ENCODE measurements at regions not wholly inside any gene's neighbourhood (a gene's known extent, or its start where the extent isn't known, plus 50 kb on each side); places are given as distances from the start of the nearest gene placed in this dataset.

DNA sequence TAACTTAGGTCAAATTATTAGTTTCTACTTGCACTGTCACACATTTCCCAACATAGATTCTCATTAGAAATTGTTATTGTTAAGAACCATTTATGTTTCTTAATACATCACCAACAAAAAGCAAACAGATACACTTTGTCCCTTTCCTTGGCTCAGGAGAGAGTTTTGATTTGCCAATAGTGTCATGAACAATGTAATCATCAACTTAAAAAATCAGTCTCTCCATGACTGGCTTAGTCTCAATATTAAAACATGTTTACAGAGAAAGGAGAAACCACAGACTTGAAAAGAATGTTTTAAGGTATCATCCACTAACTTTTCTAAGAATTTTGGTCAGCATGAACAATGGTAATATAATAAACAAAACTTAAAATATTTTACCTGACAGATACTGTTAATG is 416.5 kb upstream of the KCNH7 start:
- no peaks in the 10 kb centered on the region for H3K36me3 Mint-ChIP-seq

GRCh38 chr2:163253621-163254285 is 415.2 kb upstream of the KCNH7 start:
- Mint-ChIP-seq H3K36me3 (no peaks in the 10 kb centered on the region), H3K27ac (no peak overlapping the region), H3K4me1 (no peaks in the 10 kb centered on the region), H3K27me3 (ENCODE audit: low read depth in 3 of 3) (peaks cover 0 to 2% (median 1%) of the 10 kb centered on the region in 3 donors), H3K9me3 (peaks cover 3 to 24% (median 10%) of the 10 kb centered on the region in 6 donors), H3K4me3 (no peak overlapping the region)
- no peak for DNase-seq

More for the DNA sequence above, 416.5 kb upstream of the KCNH7 start:
- peaks cover 0 to 2% (median 1%) of the 10 kb centered on the region in 3 donors for H3K27me3 Mint-ChIP-seq (ENCODE audit: low read depth in 3 of 3)
- no peaks in the 10 kb centered on the region for H3K4me1 Mint-ChIP-seq
- H3K27ac Mint-ChIP-seq = no peak overlapping the region
- peaks cover 3 to 27% (median 11%) of the 10 kb centered on the region in 6 donors for H3K9me3 Mint-ChIP-seq
- no peak for DNase-seq
- no peak overlapping the region for H3K4me3 Mint-ChIP-seq

DNA sequence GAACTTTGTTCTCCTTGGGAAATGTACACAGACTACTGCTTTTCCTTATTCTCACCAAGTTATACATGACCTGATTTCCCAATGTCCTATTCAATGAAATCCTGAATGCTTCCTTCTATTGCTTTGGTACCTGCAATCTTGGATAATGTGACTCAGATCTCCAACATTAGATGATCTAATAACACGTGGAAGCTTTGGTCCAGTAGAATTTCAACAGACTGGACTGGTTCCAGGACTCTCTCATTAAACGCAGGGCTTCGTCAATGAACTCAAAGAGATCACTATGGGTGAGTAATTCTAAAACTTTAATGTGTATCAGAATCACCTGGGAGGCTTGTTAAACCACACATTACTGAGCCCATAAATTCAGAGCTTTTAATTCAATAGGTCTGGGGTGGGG is 413.6 kb upstream of the KCNH7 start:
- no peak for DNase-seq
- peaks cover 3 to 25% (median 12%) of the 10 kb centered on the region in 6 donors for H3K9me3 Mint-ChIP-seq
- no peaks in the 10 kb centered on the region for H3K4me1 Mint-ChIP-seq
- no peak overlapping the region for H3K27ac Mint-ChIP-seq
- no peak overlapping the region for H3K4me3 Mint-ChIP-seq
- peaks cover 0 to 4% (median 0%) of the 10 kb centered on the region in 3 donors for H3K36me3 Mint-ChIP-seq
- H3K27me3 Mint-ChIP-seq (ENCODE audit: low read depth in 3 of 3) = peaks cover 0 to 2% (median 1%) of the 10 kb centered on the region in 3 donors

GRCh38 chr2:163248376-163249253 is 410.0 kb upstream of the KCNH7 start:
- H3K27ac Mint-ChIP-seq = no peak overlapping the region
- no peaks in the 10 kb centered on the region for H3K4me1 Mint-ChIP-seq
- no peak overlapping the region for H3K4me3 Mint-ChIP-seq
- no peak for DNase-seq
- peaks cover 0 to 4% (median 0%) of the 10 kb centered on the region in 3 donors for H3K36me3 Mint-ChIP-seq
- H3K27me3 Mint-ChIP-seq (ENCODE audit: low read depth in 3 of 3) = peaks cover 0 to 2% (median 1%) of the 10 kb centered on the region in 3 donors
- peaks cover 3 to 23% (median 8%) of the 10 kb centered on the region in 6 donors for H3K9me3 Mint-ChIP-seq

GRCh38 chr2:163247847-163248220 is 409.3 kb upstream of the KCNH7 start:
- H3K36me3 Mint-ChIP-seq = peaks cover 0 to 4% (median 0%) of the 10 kb centered on the region in 3 donors
- H3K27me3 Mint-ChIP-seq (ENCODE audit: low read depth in 3 of 3) = peaks cover 0 to 2% (median 1%) of the 10 kb centered on the region in 3 donors
- no peaks in the 10 kb centered on the region for H3K4me1 Mint-ChIP-seq
- no peak for DNase-seq
- no peak overlapping the region for H3K4me3 Mint-ChIP-seq
- H3K9me3 Mint-ChIP-seq = peaks cover 2 to 26% (median 7%) of the 10 kb centered on the region in 6 donors
- H3K27ac Mint-ChIP-seq = no peak overlapping the region

- H3K4me1 Mint-ChIP-seq = no peaks in the 10 kb centered on the region
- H3K4me3 Mint-ChIP-seq = no peak overlapping the region
- peaks cover 0 to 2% (median 1%) of the 10 kb centered on the region in 3 donors for H3K27me3 Mint-ChIP-seq (ENCODE audit: low read depth in 3 of 3)
Observed at GRCh38 chr2:163247156-163247846, 408.7 kb upstream of the KCNH7 start.

DNA sequence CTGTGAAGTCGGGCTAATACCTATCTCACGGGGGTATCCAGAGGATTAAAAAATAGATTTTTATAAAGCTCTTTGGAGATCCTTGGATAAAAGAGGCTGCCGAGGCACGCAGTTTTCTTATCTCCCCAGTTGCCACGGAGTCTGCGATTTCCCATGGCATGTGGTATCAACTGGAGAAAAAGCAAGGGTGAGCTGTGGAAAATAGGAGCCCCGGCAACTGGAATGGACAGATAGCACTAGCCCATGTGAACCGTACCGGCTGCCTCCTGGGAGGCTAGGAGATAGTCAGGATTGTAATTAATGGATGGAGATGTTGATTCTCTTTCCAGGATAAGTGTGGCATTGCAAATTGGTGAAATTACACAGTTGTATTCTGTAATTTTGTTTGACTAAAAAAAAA is 407.6 kb upstream of the KCNH7 start:
- H3K4me3 Mint-ChIP-seq = no peak overlapping the region
- no peak overlapping the region for H3K27ac Mint-ChIP-seq
- no peaks in the 10 kb centered on the region for H3K4me1 Mint-ChIP-seq
- H3K27me3 Mint-ChIP-seq (ENCODE audit: low read depth in 3 of 3) = no peaks in the 10 kb centered on the region
- no peak for DNase-seq
- H3K36me3 Mint-ChIP-seq = peaks cover 0 to 4% (median 0%) of the 10 kb centered on the region in 3 donors
- H3K9me3 Mint-ChIP-seq = peaks cover 0 to 31% (median 10%) of the 10 kb centered on the region in 6 donors

More at GRCh38 chr2:163247156-163247846, 408.7 kb upstream of the KCNH7 start:
- no peak overlapping the region for H3K27ac Mint-ChIP-seq
- peaks cover 0 to 4% (median 0%) of the 10 kb centered on the region in 3 donors for H3K36me3 Mint-ChIP-seq
- peaks cover 2 to 24% (median 7%) of the 10 kb centered on the region in 6 donors for H3K9me3 Mint-ChIP-seq
- no peak for DNase-seq

DNA sequence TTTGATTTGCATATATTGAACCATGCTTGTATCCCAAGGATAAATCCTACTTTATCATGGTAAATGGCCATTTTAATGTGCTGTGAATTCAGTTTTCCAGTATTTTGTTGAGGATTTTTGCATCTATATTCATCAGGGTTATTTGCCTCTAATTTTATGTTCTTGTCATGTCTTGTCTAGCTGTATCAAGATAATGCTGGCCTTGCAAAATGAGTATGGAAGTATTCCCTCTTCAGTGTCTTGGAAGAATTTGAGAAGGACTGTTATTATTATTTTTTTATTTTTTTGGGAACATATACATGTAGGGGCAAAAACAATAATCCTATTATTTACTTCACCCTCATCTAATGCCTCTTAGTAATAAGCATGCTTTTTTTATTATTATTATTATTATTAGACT is 398.0 kb upstream of the KCNH7 start:
- peaks cover 9 to 74% (median 30%) of the 10 kb centered on the region in 6 donors for H3K9me3 Mint-ChIP-seq
- H3K27me3 Mint-ChIP-seq (ENCODE audit: low read depth in 3 of 3) = peaks cover 0 to 3% (median 1%) of the 10 kb centered on the region in 3 donors
- no peaks in the 10 kb centered on the region for H3K4me1 Mint-ChIP-seq
- no peak overlapping the region for H3K27ac Mint-ChIP-seq
- H3K4me3 Mint-ChIP-seq = no peak overlapping the region
- no peak for DNase-seq
- H3K36me3 Mint-ChIP-seq = no peaks in the 10 kb centered on the region

DNA sequence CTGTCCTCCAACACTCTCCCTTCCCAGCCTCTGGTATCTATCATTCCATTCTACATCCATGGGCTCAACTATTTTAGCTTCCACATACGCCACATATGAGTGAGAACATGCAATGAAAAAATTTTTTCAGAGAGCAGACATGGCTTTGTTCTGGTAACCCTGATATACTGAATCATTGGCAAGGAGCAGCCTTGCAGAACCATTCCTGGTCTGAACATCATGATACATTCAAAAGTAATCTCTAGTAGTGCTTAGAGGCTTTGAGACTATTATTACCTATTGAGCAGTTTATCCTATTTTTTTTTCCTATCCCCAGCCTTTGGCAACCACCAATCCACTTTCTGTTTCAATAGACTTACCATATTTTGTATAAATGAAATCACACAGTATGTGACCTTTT is 393.1 kb upstream of the KCNH7 start:
- Mint-ChIP-seq H3K4me1 (no peaks in the 10 kb centered on the region), H3K27ac (no peak overlapping the region), H3K9me3 (peaks cover 2 to 50% (median 14%) of the 10 kb centered on the region in 6 donors), H3K4me3 (no peak overlapping the region), H3K36me3 (no peaks in the 10 kb centered on the region), H3K27me3 (ENCODE audit: low read depth in 3 of 3) (peaks cover 0 to 2% (median 1%) of the 10 kb centered on the region in 3 donors)
- DNase-seq = no peak

DNA sequence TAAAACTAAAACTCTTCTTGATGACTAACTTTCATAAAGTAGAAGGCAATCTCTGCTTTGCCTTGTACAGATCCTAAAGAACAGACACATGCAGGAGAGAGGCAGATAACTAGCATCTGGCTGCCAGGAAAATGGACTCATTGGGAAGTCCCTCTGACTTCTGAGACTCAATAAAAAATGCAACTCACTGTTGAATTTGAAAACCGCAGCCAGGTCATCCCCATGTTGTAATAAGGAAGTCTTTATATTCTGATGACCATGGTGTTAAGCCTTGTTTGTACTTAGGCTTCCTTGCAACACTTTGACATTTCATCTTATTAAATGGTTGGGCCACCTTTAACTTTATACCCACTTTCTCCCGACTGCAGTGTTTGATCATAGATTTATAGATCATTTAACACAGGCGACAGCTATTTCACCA is 375.1 kb upstream of the KCNH7 start:
- Mint-ChIP-seq H3K27me3 (ENCODE audit: low read depth in 3 of 3) (no peaks in the 10 kb centered on the region), H3K27ac (no peak overlapping the region), H3K4me1 (no peaks in the 10 kb centered on the region), H3K9me3 (peaks cover 3 to 35% (median 15%) of the 10 kb centered on the region in 6 donors), H3K36me3 (peaks cover 0 to 3% (median 0%) of the 10 kb centered on the region in 3 donors), H3K4me3 (no peak overlapping the region)
- DNase-seq = no peak

GRCh38 chr2:163210430-163210918 is 371.9 kb upstream of the KCNH7 start:
- Mint-ChIP-seq H3K27me3 (ENCODE audit: low read depth in 3 of 3) (no peaks in the 10 kb centered on the region), H3K36me3 (peaks cover 0 to 3% (median 0%) of the 10 kb centered on the region in 3 donors), H3K4me1 (no peaks in the 10 kb centered on the region), H3K9me3 (peaks cover 5 to 44% (median 16%) of the 10 kb centered on the region in 6 donors), H3K4me3 (no peak overlapping the region), H3K27ac (no peak overlapping the region)
- DNase-seq = no peak

DNA sequence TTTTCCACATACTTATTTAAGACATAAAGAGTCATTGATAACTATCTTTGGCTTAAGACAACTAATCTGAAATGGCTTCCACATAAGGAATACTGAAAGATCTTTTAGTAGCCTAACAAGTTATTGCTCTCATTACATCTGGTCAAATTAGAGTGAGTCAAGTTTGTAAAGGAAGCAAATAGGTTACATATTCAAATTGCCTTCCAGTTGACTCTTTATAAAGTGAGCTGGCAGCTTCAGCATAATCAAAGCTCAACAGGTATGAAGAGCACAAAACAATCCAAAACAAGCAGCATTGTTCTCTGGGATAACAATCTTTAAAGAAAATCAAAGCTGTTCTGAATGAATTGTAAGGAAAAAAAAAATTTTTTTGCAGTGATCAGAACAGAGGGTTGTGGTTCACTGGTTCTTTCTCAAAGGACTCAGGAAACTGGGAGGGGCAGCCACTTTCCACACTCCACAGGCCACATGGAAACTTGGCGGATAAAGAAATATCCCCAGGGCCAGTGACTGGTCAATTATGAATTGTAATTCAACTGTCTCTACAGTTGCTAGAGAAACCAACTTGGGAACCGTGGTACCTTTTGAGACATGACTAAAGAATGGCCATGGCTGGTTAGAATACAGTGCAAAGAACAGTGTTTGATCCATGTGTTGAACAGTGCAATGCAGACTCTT is 369.3 kb upstream of the KCNH7 start:
- H3K36me3 Mint-ChIP-seq = peaks cover 0 to 3% (median 0%) of the 10 kb centered on the region in 3 donors
- H3K27me3 Mint-ChIP-seq (ENCODE audit: low read depth in 3 of 3) = no peaks in the 10 kb centered on the region
- H3K27ac Mint-ChIP-seq = no peak overlapping the region
- H3K9me3 Mint-ChIP-seq = peaks cover 8 to 34% (median 11%) of the 10 kb centered on the region in 6 donors
- no peak for DNase-seq
- H3K4me1 Mint-ChIP-seq = no peaks in the 10 kb centered on the region
- H3K4me3 Mint-ChIP-seq = no peak overlapping the region
